NCI-H345 treated with DMSO at 0.1 percent for 48 hours (cell line): ENCODE measurements at regions not wholly inside any gene's neighbourhood (a gene's known extent, or its start where the extent isn't known, plus 50 kb on each side); places are given as distances from the start of the nearest gene placed in this dataset.

Source experiments
- DNase-seq: peaks from one replicate; lab custom pipeline; 2025; ENCODE audit not compliant: unreplicated experiment; lab: John Stamatoyannopoulos, UW

DNA sequence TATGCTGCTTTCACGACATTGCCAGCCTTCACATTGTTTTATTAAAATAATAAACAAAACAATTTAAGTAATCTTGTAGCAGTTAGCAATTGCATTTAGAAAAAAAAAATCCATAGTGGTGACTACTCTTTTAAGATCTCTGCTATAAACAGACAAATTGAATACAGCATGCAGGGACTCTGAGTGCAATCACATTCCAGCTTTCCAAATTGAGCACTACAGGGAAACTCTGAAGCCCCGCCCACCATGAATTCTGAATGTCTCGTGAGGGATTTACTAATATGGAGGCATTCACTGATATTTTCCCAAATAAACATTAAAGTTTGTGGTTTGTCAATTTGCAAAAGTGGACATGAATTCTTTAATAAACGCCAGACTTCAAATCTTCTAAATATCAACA lies 698.8 kb downstream of the LIG4 start:
- no peak for DNase-seq

DNA sequence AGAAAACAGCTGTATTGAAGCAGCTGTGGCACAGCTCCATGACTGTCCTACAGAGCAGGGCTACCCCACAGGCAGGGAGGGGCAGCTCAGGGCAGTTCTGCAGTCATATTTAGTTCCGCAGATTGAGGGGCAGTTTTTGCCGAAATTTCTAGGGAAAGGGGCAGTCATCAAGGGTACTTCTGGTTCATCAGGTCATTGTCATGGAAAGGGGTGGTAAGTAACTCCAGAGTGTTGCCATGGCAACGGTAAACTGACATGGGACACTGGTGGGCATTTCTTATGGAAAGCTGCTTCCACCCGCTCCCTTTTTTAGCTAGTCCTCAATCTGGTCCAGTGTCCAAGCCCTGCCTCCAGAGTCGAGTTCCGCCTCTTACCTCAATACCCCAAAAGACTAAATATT lies 702.8 kb downstream of the LIG4 start:
- no peak for DNase-seq

DNA sequence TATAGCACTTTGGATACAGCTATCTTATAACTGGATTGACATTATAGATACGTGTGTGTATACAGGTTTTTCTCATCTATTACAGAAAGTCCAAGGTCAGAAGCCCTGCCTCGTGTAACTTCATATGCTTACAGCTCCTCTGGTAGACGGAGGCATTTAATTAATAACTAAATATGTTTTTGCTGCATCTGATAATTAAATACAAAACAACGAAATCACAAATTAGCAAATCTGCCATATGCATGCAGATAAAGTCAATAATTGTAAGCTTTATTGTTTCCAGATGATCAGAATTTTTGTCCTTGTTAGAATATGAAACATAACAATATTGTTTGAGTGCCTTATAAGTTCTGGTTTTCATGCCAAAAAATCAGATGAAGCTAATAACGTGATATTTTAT lies 717.7 kb downstream of the LIG4 start:
- no peak for DNase-seq

DNA sequence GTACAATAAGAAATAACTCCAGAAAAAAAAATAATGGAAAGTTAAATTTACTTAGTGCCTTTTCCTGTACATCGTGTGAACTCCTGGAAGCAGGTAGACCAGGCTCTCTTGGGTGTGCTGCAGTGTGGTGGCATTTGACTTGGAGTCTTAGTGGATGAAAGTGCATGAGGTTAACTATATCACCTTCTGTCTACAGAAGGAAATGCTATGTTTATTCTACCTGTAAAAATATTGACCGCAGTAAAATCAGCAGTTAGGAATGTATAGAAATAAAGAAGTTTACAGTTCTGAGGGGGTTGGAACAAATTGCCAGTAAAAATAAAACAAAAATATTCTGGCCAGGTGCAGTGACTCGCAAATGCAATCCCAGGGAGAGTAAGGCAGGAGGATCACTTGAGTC lies 722.1 kb downstream of the LIG4 start:
- no peak for DNase-seq

DNA sequence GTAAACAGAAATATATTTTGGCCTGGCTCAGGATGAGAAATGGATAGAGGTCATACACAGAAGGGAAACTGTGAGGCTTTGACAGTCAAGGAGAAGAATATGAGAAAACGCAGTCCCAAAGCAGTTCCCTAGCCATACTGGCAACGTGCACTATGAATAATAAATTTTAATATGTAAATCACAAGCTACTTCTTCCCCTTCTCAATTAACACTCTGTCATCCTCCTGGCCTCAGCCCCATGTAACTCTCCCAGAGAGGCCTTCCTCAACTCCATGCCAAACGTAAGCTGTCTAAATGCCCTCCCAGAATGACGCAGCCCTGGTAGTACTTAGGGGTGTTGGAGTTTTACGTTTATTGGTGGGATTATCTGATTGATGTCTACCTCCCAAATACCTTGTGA lies 732.6 kb downstream of the LIG4 start:
- no peak for DNase-seq

DNA sequence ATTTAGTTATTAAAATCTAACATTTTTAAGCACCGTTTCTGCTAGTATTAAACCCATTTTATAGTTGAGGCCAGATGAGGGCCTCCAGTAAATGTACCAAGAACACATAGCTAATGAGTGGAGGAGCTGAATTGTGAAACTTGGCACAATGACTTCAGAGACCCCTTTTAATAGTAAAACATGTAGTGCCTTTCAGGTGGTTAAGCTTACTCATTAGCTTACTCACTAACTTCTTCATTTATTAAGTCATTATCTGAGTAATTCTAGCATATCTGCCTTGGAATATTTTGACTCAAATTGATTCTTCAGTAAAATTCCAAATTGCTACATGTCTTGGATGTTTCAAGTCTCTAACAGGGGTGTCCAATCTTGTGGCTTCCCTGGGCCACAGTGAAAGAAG lies 735.2 kb downstream of the LIG4 start:
- no peak for DNase-seq

DNA sequence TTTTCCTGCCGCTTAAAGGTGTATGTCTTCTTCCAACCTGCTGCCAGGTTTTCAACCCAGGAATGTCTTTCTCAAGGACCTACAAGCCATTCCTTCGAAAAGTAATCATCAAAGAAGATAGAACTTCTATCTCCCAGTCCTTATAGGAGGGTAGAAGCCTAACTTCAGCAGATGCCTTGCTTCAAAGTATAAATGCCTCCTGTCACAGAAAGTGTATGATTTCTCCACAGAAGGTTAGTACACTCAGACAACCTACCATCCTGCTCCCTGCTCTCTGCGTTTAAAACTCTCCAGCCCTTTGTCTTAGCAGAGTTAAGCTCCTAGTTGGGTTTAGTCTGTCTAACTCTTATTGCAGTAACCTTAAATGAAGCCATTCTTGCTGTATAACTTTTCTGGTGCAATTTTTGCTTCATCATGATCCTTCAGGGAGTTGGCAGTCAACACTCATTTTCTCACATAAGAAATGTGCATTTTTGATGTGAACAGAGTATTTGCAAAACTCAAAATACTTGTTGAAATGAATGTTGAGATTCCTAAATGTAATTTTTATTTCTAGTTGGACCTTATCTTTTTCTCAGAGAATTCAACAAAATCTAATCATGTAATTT lies 737.5 kb downstream of the LIG4 start:
- no peak for DNase-seq

DNA sequence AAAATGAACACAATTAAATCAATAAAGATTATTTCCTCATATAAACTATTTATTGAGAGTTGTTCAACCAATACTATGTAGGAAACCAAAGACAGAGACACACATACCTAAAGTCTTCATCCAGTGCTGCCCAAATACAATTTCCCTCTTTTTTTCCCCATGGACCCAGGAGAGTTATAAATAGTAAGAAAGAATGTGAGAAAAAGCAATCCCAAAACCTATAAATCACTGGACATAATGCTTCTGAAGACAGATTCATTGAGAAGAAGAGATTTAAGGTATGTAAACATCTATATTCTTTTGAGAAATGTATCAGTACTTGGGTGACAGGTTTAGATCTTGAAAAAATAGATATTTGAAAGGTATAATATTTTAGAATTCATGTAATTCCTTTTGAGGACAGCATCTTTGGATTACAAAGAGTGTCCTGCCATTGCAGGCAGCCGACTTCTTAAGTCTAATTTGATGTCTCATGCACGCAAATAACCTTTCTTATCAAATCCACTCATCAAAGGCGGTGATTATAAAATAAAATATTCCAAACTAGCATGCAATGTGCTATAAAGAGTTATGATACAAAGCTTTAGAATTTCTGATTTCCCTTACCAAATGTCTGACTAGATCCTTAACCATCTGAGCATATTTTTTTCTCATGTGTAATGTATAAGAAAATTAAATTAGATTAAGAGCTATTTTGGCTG lies 739.4 kb downstream of the LIG4 start:
- DNase-seq, result no peak

DNA sequence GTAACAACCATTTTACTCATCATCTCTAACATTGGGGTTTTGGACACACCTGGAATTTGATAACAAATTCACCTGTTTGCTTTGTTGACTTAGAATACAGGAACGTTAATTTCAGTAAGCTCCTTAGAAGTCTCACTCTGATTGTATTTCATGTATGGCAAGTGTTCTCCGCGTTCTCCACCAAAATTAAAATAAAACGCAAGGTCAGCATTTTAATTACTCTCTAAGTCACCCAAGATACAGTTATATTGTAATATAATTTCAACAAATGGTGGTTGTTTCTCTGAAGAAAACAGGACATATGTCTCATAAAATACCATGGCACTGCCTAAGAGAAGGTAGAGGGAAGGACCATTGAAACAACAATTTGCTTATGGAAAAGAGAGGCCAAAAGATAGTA lies 742.1 kb downstream of the LIG4 start:
- DNase-seq, result no peak

DNA sequence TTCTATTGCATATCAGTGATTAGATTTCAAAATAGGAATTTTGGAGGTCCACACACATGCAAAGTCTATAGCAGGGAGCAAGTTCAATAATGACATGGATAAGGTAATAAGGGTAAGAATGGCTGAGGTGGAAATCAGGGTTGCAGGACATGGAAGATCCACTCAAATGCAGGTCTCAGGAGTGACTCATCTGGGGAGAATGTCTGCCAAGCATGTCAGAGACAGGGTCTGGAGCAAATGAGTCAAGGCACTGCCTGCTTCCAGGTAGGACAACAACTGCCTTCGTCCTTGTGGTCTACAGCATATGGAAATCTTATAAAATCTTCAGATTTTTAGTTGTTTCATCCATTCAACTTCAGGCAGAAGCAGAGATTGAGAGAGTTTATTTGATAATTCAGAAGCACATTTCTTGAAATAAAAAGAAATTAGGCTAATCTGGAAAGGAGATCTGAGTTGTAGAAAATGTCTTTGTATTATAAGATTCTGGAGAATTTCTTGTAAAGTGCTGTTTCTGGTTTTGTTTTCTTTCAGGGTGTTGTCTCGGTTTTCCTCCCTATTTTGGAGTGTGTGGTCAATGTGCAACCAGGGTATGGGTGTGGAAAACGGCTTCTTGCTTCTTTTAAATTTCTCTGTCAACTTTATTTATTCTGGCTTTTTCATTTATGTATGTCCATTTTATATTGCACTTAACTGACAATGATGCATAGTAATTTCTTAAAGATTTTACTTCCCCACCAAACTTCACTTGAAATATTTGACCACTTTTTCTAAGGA lies 748.8 kb downstream of the LIG4 start:
- no peak for DNase-seq

DNA sequence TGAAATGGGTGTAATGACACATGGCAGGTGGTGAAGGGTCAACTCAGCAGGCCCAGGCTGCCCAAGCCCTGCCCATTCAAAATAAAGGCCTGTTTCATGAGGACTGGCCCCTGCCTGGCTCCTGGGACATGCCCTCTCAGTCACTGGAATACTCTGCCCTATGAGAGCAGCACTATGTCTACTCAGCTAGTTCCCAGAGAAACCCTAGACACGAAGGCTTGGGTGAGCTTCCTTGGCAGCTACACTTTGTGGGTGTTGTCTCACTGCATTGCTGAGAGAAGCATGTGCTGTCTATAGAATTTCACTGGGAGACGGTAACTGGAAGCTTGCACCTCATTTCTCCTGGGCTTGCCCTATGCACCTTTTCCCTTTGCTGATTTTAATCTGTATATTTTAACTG lies 752.8 kb downstream of the LIG4 start:
- DNase-seq, result no peak

DNA sequence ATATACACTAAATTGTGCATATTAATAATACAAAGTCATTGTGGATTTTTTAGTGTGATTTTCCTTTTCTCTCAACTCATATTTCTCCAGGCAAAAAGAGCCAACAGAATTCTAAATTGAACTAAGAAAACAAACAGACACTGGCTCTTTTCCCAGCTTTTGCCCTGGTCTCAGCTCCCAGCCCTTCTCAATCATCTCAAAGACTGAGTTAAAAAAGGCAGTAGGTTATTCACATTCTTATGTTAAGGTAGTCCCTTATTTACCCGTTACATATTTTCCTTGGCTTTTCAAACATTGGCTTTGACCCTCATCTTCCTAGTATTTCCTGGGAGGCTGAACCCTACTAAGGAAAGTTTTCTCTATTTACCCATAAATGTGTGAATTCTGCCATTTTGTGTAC lies 753.6 kb downstream of the LIG4 start:
- DNase-seq, result no peak

DNA sequence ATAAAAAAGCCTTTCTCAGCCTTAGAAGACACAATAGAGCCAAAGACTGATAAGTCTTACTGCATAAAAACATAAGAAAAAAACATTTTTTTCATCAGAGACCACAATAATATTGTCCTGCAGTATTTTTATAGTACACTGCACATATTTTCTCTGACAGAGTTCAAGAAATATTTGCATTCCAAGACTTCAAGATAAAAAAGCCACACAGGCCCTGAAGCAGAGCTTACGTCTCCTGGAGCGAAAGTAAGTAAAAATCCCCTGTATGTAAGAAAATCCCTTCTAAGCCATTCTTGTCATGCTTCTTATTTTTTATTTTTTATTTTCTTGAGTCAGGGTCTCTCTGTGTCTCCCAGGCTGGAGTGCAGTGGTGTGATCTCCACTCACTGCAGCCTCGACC lies 755.9 kb downstream of the LIG4 start:
- no peak for DNase-seq

DNA sequence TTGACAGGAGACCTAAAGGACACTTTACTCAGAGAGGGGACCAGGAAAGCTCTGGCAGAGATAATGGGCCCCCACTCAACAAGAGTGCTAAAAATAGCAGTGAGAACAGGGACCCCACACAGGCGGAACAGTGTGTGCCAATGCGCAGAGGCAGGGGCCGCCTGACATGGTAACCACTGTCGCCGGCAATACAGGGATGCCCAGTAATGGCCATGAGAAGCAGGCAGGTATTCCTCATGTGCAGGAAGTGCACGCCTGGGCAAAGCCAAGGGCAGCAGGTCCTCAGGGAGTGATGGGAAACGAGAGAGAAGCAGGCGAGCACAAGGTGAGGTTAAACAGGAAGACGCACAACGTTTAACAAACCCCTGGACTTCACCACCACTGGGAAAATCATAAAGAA lies 757.1 kb downstream of the LIG4 start:
- DNase-seq, result peak; percentile 59

DNA sequence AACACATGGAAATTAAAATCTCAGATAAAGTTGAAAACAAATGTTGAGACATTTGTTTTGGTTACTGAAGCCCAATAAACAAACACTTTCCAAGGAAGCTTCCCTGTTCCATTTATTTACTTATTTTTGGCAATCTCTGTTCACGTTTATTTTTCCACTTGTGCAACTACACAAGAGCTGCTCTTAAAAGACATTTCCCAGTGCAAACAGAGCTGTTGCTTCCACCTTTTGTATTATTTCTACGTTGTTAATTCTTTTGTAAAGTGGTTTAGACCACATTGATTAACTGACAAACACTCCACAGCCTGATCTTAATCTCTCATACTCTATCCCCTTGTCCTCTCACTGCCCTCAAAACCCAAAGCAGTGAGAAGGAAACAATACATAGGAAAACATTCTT lies 757.6 kb downstream of the LIG4 start:
- DNase-seq, result peak; percentile 90

DNA sequence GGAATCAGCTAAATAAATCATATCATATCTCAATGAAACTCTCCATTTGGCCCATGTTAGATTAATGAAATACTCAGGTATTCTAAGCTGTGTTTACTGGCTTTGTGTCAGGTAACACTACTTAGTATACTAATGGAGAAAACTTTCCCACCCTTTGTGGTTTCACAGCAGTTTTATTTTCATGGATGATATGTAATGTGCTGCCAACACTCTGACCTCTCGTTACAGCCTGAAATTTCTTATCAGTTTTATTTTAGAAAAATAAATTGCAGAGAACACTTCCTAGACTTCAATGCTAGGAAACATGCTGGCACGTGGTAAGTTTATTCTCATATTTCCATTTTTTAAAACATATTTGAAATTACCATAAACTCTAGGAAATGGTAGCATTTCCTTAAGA lies 758.9 kb downstream of the LIG4 start:
- no peak for DNase-seq

DNA sequence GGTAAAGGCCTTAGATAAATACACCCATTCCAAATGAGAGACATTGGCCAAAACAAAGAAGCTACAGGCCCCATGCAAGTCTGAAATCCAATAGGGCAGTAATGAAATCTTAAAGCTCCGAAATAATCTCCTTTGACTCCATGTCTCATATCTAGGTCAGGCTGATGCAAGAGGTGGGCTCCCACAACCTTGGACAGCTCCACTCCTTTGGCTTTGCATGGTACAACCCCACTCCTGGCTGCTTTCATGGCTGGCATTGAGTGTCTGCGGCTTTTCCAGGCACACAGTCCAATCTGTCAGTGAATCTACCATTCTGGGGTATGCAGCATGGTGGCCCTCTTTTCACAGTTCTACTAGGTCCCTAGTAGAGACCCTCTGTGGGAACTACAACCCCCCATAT lies 762.5 kb downstream of the LIG4 start:
- no peak for DNase-seq

DNA sequence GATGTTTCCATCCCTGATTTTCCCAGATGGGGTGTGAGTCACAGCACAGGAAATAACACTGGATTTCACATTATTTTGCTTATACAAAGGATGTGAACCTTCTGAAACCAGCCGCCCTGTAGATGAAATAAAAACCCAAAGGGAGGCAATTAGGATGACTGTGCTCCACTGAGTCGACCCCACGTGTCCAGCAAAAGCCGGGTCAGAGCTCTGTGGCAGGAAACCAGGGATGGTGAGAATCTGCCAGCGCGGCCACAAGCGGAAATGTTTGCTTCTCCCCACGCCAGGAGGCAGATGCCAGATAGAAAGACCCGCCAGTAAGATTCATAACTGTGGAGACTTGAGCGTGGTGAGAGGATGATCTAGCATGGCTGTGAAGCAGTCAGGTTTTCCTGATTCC lies 764.4 kb downstream of the LIG4 start:
- DNase-seq, result no peak

DNA sequence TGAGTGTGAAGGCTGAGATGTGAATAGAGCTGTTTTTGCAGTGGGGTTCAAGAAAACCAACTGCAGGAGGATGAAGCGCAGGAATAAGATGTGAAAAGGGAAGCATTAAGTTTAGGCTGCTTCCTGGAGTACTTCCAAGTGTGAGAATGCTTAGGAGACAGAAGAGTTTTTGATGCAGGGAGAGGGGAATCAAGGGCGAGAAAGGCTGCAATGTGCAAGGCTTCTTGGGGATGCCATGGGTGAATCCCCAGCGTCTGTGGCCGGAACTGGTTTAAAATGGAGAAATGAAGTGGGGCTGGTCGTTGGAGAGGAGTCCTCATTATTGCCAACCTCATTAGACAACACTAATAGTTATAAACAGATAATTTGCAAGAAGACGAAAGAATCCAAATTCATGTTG lies 764.9 kb downstream of the LIG4 start:
- no peak for DNase-seq

DNA sequence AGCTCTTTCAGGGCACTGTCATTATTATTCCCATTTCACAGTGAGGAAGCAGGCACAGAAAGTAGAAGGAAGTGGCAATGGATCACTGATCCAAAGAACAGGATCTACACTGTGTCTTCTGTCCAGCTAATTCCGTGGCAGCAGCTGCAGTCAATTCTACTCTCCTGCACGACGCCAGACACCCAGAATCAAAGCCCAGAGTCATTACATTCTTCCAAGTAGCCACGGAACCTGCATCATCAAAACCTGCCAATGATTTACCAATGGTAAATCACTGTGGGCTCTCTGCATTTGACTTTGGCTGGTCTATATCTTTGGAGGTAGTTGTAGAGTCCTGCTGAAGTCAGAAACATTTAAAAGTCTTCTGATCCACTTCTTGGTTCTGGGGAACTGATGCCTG lies 767.7 kb downstream of the LIG4 start:
- no peak for DNase-seq

DNA sequence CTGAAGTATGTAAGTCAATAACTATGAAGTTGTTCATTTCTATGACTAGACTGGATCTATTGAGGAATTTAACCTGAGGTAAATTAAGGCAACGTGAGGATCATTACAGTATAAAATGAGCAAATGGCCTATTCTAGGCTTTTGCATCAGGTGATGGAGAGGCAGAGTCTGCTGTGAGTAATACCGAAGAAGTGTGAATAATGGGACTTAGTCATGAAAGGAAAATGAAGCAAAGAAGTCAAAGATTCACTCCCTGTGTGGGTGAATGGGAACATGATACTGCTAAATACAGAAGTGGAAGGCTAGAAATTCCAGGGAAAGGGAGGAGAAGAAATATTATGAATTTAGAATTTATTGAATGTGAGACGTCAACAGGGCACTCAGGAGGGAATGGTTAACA lies 774.1 kb downstream of the LIG4 start:
- DNase-seq, result no peak

DNA sequence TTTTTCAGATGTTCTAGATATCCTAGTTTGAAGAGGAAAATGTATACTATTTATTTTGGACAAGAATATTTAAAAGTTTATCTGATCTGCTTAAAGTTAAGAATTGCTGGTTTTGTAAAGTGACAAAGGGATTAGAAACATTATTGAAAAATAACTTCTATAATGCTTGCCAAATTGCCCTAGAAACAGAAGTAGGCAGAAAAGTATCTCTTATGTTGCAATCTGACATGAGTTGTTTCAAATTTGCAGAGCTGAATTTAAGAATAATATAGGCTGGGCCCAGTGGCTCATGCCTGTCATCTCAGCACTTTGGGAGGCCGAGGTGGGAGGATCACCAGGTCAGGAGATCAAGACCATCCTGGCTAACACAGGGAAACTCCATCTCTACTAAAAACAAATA lies 777.1 kb downstream of the LIG4 start:
- DNase-seq, result no peak

DNA sequence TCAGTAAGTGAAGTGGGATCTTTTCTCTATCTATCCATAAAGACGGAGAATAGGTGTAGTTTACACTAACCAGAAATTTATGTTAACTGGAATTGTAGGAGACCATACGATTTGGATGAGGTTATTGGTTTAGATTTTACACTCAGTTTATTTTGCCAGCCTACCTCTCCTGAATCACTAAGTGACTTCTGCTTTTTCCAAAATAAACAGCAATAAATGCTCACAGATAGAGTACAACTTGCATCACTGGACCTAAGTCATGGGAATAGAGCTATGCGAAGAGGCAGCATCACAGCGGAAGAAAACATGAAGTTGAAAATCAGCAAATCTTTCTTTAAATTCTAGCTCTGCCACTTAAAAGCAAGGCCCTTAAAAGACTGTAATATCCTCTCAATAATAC lies 781.0 kb downstream of the LIG4 start:
- no peak for DNase-seq
